ENCODE measurements at regions not wholly inside any gene's neighbourhood (a gene's known extent, or its start where the extent isn't known, plus 50 kb on each side); places are given as distances from the start of the nearest gene placed in this dataset.

GRCh38 chr5:1649554-1649953, 125.8 kb upstream of the LPCAT1 start:
- TF ChIP-seq ZNF274 (IDR thresholded peaks at IDR 0.05; ENCODE audit: low read depth, low read length) (no peak), YY1 (IDR thresholded peaks at IDR 0.05; ENCODE audit: insufficient read depth, insufficient read length) (no peak), SUZ12 (IDR thresholded peaks at IDR 0.05; ENCODE audit: extremely low read depth, insufficient read depth, insufficient read length) (no peak)
